HUES6 (cell line): ENCODE measurements at regions not wholly inside any gene's neighbourhood (a gene's known extent, or its start where the extent isn't known, plus 50 kb on each side); places are given as distances from the start of the nearest gene placed in this dataset.

ENCODE experiments used
- H3K27ac ChIP-seq: 2 replicates; pipeline ENCODE4 v1.7.0; 2013; ENCODE audit warnings: low read depth, mild to moderate bottlenecking, low read length, inconsistent platforms
- H3K27me3 ChIP-seq: 2 replicates; pipeline ENCODE4 v1.6.1; 2013; ENCODE audit warnings: low read length; ENCODE audit not compliant: control insufficient read depth, insufficient read depth
- H3K36me3 ChIP-seq: 2 replicates; pipeline ENCODE4 v1.6.1; 2013; ENCODE audit warnings: low read length; ENCODE audit not compliant: control insufficient read depth, insufficient read depth
- H3K4me1 ChIP-seq: 2 replicates; pipeline ENCODE4 v1.6.1; 2013; ENCODE audit warnings: low read length; ENCODE audit not compliant: control insufficient read depth, insufficient read depth
- H3K4me3 ChIP-seq: 2 replicates; pipeline ENCODE4 v1.5.1; 2013; ENCODE audit warnings: low read depth, low read length
- H3K9ac ChIP-seq: one replicate; pipeline ENCODE4 v1.6.1; 2013; ENCODE audit warnings: mild to moderate bottlenecking, low read length
- H3K9me3 ChIP-seq: 2 replicates; pipeline ENCODE4 v1.6.1; 2013; ENCODE audit warnings: low read depth, low read length; ENCODE audit not compliant: control insufficient read depth, insufficient read depth

GRCh38 chr3:70565861-70566260, 253.4 kb upstream of the MDFIC2 start:
- no peak overlapping the region for H3K4me3 ChIP-seq
- H3K27me3 ChIP-seq: no peaks in the 10 kb centered on the region
- no peaks in the 10 kb centered on the region for H3K36me3 ChIP-seq
- H3K4me1 ChIP-seq: no peaks in the 10 kb centered on the region
- H3K27ac ChIP-seq: no peak overlapping the region
- H3K9me3 ChIP-seq: peaks cover 4% of the 10 kb centered on the region; the same call in 1 of the 2 replicates
- no peak overlapping the region for H3K9ac ChIP-seq

- no peak overlapping the region for H3K27ac ChIP-seq
- H3K27me3 ChIP-seq: no peaks in the 10 kb centered on the region
- no peaks in the 10 kb centered on the region for H3K36me3 ChIP-seq
- no peak overlapping the region for H3K4me3 ChIP-seq
- no peaks in the 10 kb centered on the region for H3K9me3 ChIP-seq
- no peaks in the 10 kb centered on the region for H3K4me1 ChIP-seq
- no peak overlapping the region for H3K9ac ChIP-seq
Observed at GRCh38 chr3:70564552-70564951, 252.1 kb upstream of the MDFIC2 start.

DNA sequence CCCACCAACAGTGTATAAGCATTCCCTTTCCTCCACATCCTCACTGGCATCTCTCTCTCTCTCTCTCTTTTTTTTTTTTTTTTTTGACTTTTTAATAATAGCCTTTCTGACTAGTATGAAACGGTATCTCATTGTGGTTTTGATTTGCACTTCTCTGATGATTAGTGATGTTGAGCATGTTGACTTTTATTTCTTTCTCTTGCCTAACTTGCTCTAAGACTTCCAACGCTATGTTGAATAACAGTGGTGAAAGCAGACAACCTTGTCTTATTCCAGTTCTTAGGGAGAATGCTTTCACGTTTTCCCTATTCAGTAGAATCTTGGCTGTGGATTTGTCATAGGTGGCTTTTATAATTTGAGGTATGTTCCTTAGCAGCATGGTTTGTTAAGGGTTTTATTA, 249.4 kb upstream of the MDFIC2 start:
- Histone ChIP-seq H3K27me3 (no peaks in the 10 kb centered on the region), H3K4me3 (no peak overlapping the region), H3K36me3 (no peaks in the 10 kb centered on the region), H3K4me1 (no peaks in the 10 kb centered on the region), H3K27ac (no peak overlapping the region), H3K9me3 (no peaks in the 10 kb centered on the region), H3K9ac (no peak overlapping the region)

GRCh38 chr3:70558956-70559355, 246.5 kb upstream of the MDFIC2 start:
- Histone ChIP-seq H3K27ac (no peak overlapping the region), H3K9ac (no peak overlapping the region), H3K27me3 (no peaks in the 10 kb centered on the region), H3K4me3 (no peak overlapping the region), H3K36me3 (no peaks in the 10 kb centered on the region), H3K9me3 (no peaks in the 10 kb centered on the region), H3K4me1 (no peaks in the 10 kb centered on the region)

DNA sequence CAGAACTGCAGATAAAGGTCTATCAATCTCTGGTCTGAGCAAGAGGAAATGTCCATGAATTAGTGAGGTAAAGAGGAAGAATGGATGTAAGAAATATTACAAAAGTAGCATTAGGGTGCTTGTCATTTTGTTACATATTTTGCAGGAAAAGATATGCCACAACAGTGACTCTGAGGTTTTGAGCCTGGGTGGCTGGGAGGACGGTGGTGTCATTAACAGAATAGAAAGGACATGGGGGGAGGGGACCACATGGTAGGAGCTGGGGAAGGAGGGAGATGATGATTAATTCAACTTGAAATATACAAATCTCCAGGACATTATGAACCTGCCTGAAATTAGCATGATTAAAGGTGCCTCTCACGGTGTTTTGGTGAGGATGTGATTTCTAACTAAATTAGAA, 245.5 kb upstream of the MDFIC2 start:
- no peak overlapping the region for H3K27ac ChIP-seq
- no peaks in the 10 kb centered on the region for H3K36me3 ChIP-seq
- no peak overlapping the region for H3K9ac ChIP-seq
- H3K9me3 ChIP-seq: no peaks in the 10 kb centered on the region
- no peaks in the 10 kb centered on the region for H3K27me3 ChIP-seq
- H3K4me3 ChIP-seq: no peak overlapping the region
- no peaks in the 10 kb centered on the region for H3K4me1 ChIP-seq

DNA sequence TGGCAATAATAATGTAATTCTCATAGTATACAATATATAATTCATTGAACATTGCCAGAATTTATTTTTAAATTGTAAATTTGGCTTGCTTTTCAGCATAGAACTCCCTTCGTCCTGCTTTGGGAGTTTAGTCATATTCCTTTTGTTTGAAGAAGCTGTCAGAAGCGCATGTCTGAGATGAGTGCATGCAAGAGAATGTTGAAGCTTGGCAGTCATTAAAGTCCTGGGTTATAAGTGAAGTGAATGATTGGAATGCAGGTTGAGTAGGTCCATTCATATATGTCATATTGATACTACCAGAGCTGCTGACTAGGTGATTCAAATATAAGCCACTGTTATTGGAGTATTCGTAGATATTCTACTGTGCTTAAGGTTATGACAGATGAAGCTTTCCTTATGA, 243.6 kb upstream of the MDFIC2 start:
- Histone ChIP-seq H3K27me3 (no peaks in the 10 kb centered on the region), H3K9ac (no peak overlapping the region), H3K4me1 (no peaks in the 10 kb centered on the region), H3K9me3 (peaks cover 10% of the 10 kb centered on the region), H3K36me3 (no peaks in the 10 kb centered on the region), H3K27ac (no peak overlapping the region), H3K4me3 (no peak overlapping the region)

DNA sequence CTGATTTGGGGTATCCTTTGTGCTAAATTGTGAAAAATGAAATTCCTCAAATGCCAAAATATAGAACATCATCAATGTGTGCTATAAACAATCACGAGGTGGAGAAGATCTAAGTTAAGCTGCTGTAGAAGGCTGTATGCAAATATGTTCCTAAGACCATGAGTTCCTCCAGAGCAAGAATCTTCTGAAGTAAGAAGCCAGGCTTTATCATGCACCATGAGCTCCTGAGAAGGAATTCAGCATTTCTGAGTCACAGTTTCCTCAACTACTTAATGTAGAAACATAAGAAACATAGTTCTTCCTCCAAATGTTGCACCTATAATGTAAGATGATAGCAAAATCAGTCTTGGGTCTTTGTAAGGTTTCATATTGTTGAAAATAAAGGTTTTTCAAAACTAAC, 241.7 kb upstream of the MDFIC2 start:
- no peak overlapping the region for H3K4me3 ChIP-seq
- no peak overlapping the region for H3K9ac ChIP-seq
- H3K27me3 ChIP-seq: no peaks in the 10 kb centered on the region
- H3K36me3 ChIP-seq: no peaks in the 10 kb centered on the region
- peaks cover 19% of the 10 kb centered on the region for H3K9me3 ChIP-seq
- 0 out of 2 replicates have a peak overlapping the region, but pooled peaks have one; percentile 21 for H3K27ac ChIP-seq
- no peaks in the 10 kb centered on the region for H3K4me1 ChIP-seq

DNA sequence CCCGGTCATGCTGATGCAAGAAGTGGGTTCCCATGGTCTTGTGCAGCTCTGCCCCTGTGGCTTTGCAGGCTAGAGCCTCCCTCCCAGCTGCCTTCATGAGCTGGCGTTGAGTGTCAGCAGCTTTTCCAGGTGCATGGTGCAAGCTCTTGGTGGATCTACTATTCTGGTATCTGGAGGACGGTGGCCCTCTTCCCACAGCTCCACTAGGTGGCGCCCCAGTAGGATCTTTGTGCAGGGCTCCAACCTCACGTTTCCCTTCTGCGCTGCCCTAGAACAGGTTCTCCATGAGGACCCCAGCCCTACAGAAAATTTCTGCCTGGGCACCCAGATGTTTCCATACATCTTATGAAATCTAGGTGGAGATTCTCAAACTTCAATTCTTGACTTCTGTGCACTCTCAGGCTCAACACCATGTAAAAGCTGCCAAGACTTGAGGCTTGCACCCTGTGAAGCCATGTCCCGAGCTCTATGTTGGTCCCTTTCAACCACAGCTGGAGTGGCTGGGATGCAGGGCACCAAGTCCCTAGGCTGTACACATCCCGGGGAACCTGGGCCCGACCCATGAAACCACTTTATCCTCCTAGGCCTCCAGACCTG, 238.4 kb upstream of the MDFIC2 start:
- H3K27ac ChIP-seq: no peak overlapping the region
- no peaks in the 10 kb centered on the region for H3K27me3 ChIP-seq
- H3K4me1 ChIP-seq: no peaks in the 10 kb centered on the region
- peaks cover 19% of the 10 kb centered on the region for H3K9me3 ChIP-seq
- H3K9ac ChIP-seq: no peak overlapping the region
- H3K4me3 ChIP-seq: no peak overlapping the region
- no peaks in the 10 kb centered on the region for H3K36me3 ChIP-seq

DNA sequence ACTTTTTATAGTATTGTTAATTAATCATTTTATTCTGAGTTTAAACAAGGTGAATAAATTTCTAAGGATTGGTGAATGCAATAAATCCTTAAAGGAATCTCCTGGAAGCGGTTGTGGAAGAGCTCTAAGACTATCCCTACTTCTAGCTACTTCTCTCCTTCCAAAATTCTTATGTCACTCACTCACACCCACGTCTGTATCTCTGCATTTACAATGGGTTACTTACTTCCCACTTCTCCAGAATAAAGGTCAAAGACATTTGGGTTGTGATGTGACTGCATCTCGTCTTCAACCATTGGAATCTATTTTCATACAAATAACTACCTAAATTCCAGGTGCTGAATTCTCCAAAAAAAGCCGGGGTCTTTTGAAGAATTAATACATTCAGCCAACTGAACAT, 234.2 kb upstream of the MDFIC2 start:
- Histone ChIP-seq H3K27me3 (no peaks in the 10 kb centered on the region), H3K9ac (no peak overlapping the region), H3K27ac (no peak overlapping the region), H3K4me1 (no peaks in the 10 kb centered on the region), H3K9me3 (peaks cover 19% of the 10 kb centered on the region), H3K4me3 (no peak overlapping the region), H3K36me3 (no peaks in the 10 kb centered on the region)

- no peaks in the 10 kb centered on the region for H3K36me3 ChIP-seq
- no peaks in the 10 kb centered on the region for H3K27me3 ChIP-seq
- no peaks in the 10 kb centered on the region for H3K4me1 ChIP-seq
- H3K27ac ChIP-seq: no peak overlapping the region
- no peak overlapping the region for H3K9ac ChIP-seq
- H3K4me3 ChIP-seq: no peak overlapping the region
- H3K9me3 ChIP-seq: peaks cover 6% of the 10 kb centered on the region; the same call in 1 of the 2 replicates
Observed at GRCh38 chr3:70543493-70543892, 231.1 kb upstream of the MDFIC2 start.

DNA sequence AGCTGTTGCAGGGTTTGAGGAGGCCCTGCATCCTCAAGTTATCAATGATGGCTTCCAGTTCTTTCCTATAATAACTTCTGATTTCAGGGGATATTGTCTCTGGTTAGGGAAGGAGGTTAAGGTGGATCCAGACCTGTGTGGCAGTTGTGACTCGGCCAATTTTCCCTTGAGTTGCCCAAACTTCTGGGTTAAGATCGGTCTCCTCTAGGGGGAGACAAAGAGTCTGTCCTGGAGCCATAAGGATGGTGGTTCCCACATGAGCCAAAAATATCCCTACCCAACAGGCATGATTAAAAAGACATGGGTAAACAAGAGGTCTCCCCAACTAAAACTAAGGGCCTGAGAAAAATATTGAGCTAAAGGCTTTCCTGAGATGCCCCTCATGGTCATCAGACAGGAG, 227.5 kb upstream of the MDFIC2 start:
- H3K4me3 ChIP-seq: no peak overlapping the region
- H3K9me3 ChIP-seq: peaks cover 6% of the 10 kb centered on the region; the same call in 1 of the 2 replicates
- H3K9ac ChIP-seq: no peak overlapping the region
- no peaks in the 10 kb centered on the region for H3K27me3 ChIP-seq
- H3K36me3 ChIP-seq: no peaks in the 10 kb centered on the region
- no peak overlapping the region for H3K27ac ChIP-seq
- H3K4me1 ChIP-seq: no peaks in the 10 kb centered on the region; the same call in 1 of the 2 replicates

DNA sequence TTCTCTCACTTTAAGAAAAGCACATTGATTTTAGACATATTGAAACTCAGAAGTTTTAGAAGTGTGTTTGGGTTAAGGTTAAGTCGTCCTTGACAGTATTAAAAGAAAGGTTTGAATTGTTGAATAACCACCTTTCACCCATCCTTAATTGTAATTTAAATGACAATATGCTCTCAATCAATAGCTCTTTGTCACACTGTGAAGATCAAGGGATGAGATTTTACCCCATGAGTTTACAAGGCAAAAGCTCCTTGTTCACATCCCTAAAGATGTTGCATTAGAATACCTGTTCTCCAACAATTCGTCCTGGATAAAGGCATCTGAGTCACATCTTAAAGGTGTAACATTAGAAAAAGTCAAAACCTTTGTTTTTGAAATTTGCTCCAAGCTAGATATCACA, 220.4 kb upstream of the MDFIC2 start:
- Histone ChIP-seq H3K4me1 (peaks cover 32% of the 10 kb centered on the region), H3K9ac (no peak overlapping the region), H3K27ac (no peak overlapping the region; the same call in 1 of the 2 replicates), H3K4me3 (no peak overlapping the region), H3K27me3 (no peaks in the 10 kb centered on the region), H3K36me3 (no peaks in the 10 kb centered on the region), H3K9me3 (no peaks in the 10 kb centered on the region)
